Heart left ventricle (tissue), 13 donors: ENCODE measurements at regions not wholly inside any gene's neighbourhood (a gene's known extent, or its start where the extent isn't known, plus 50 kb on each side); places are given as distances from the start of the nearest gene placed in this dataset.
"Not testable (repeated sequence)": the region's sequence is repeated elsewhere in the genome, so short reads cannot be mapped to it uniquely, and the experiment has no call there.

Experiments used
- CTCF ChIP-seq, 12 donors: fragments of 200-600 bp; sonication (generic) in 4 of 12; IDR thresholded peaks; one replicate each; pipeline versions ENCODE4 v1.5.0 to v1.8.0; 2018 to 2022; ENCODE audit warnings: antibody characterized with exemption in 12 of 12, mild to moderate bottlenecking in 5 of 12
- POLR2A ChIP-seq, 2 donors: fragments of 450-650 bp; IDR thresholded peaks; one replicate each; pipeline ENCODE4 v1.6.1; 2017; ENCODE audit warnings: antibody characterized with exemption in 2 of 2, mild to moderate bottlenecking in 2 of 2, moderate library complexity in 2 of 2
- donor health status: ischemic (EF 13 %, LVEDD 7.1; RV severe dilation, severe dysfunction).
- donor health status: DM: no; HTN: yes; CAD: no.
- donor health status: DM: no; HTN: no; CAD: no.
- donor health status: ischemic (EF 25% LVEDD 6.9; RV normal size, moderate dysfunction).
- donor health status: ischemic (EF 25% LVEDD 5.7; RV mildly dilated, moderate dysfunction).
- donor health status: ischemic (EF 35%, LVEDD 5.7; RV mildly dilated, moderate dysfunction).
- donor health status: nonischemic (EF 11% LVEDD 7.7; RV severe dilation, severe dysfunction).
- donor health status: DM: yes; HTN: yes; CAD: no.
- donor health status: PGD.
- donor health status: ischemic (EF 29% LVEDD 5.4; RV normal size, mild dysfunction).
- donor health status: nonischemic (EF 23%, LVEDD 6.1; RV moderate dilation, normal function).

- not testable (repeated sequence) for TF ChIP-seq POLR2A, CTCF (IDR thresholded peaks at IDR 0.05)
These were observed 262.3 kb upstream of the PLCXD1 start for GRCh38 chrX:18768-19454.
